PC-3 (cell line): ENCODE measurements at regions not wholly inside any gene's neighbourhood (a gene's known extent, or its start where the extent isn't known, plus 50 kb on each side); places are given as distances from the start of the nearest gene placed in this dataset.

ENCODE experiments used
- ATAC-seq: fragments of 200-7000 bp; cut with Tn5 transposase; 2 replicates; pipeline ENCODE4 v1.9.1; 2020; ENCODE audit warnings: mild to moderate bottlenecking, moderate library complexity
- BruUV-seq: library from RNA; stranded (reverse); fragments of 400-500 nt; replicated peaks from 2 replicates; lab custom pipeline; 2021; lab: Mats Ljungman, UMichigan
- CTCF ChIA-PET: fragments of 300-600 bp; sonication (Branson Sonifier 250); formaldehyde crosslinking; loops from one replicate; lab custom pipeline; 2022; ENCODE audit warnings: antibody characterized with exemption; lab: Charles Lee
- POLR2A ChIA-PET: fragments of 300-600 bp; sonication (Branson Sonifier 250); formaldehyde crosslinking; loops from one replicate; lab custom pipeline; 2022; ENCODE audit warnings: antibody characterized with exemption; ENCODE audit not compliant: unreplicated experiment; lab: Charles Lee
- DNase-seq: peaks from one replicate; pipeline ENCODE4 v3.0.0-alpha.2; 2015
- H2AFZ ChIP-seq: fragments of 300-600 bp; sonication (generic); 2 replicates; pipeline ENCODE4 v1.6.0; 2016; ENCODE audit warnings: antibody characterized with exemption, low read length
- H3F3A ChIP-seq: fragments of 300-600 bp; sonication (generic); one replicate; pipeline ENCODE4 v1.6.0; 2017; ENCODE audit warnings: antibody characterized with exemption, low read length, control low read depth, mild to moderate bottlenecking; ENCODE audit not compliant: unreplicated experiment
- H3K27ac ChIP-seq: fragments of 300-600 bp; sonication (generic); 2 replicates; pipeline ENCODE4 v1.5.1; 2016; ENCODE audit warnings: mild to moderate bottlenecking, low read length
- H3K27me3 ChIP-seq: fragments of 300-600 bp; sonication (generic); 2 replicates; pipeline ENCODE4 v1.6.1; 2016; ENCODE audit warnings: low read length, mixed read lengths
- H3K36me3 ChIP-seq: fragments of 300-600 bp; sonication (generic); 2 replicates; pipeline ENCODE4 v1.6.1; 2016; ENCODE audit warnings: low read depth, mixed run types, low read length, mixed read lengths
- H3K4me1 ChIP-seq: fragments of 300-600 bp; sonication (generic); 2 replicates; pipeline ENCODE4 v1.5.1; 2016; ENCODE audit warnings: low read length; ENCODE audit not compliant: insufficient read depth
- H3K4me2 ChIP-seq: fragments of 300-600 bp; sonication (generic); 2 replicates; pipeline ENCODE4 v1.6.0; 2016; ENCODE audit warnings: low read length
- H3K4me3 ChIP-seq: fragments of 300-600 bp; sonication (generic); 2 replicates; pipeline ENCODE4 v1.5.1; 2016; ENCODE audit warnings: mild to moderate bottlenecking, low read length, mixed read lengths
- H3K79me2 ChIP-seq: fragments of 300-600 bp; sonication (generic); 2 replicates; pipeline ENCODE4 v1.6.1; 2017; ENCODE audit warnings: low read length, mixed read lengths
- H3K9ac ChIP-seq: fragments of 300-600 bp; sonication (generic); 2 replicates; pipeline ENCODE4 v1.6.0; 2016; ENCODE audit warnings: mild to moderate bottlenecking, low read length
- H3K9me2 ChIP-seq: fragments of 300-600 bp; sonication (generic); replicated peaks from 2 replicates; pipeline ENCODE4 v1.6.1; 2016; ENCODE audit warnings: mixed run types, low read length, mixed read lengths
- H3K9me3 ChIP-seq: fragments of 300-600 bp; sonication (generic); 2 replicates; pipeline ENCODE4 v1.6.1; 2016; ENCODE audit warnings: low read length, mixed read lengths
- H4K20me1 ChIP-seq: fragments of 300-600 bp; sonication (generic); 2 replicates; pipeline ENCODE4 v1.6.1; 2016; ENCODE audit warnings: low read length, mixed read lengths
- CTCF ChIP-seq: fragments of 300-600 bp; sonication (generic); conservative IDR thresholded peaks from 2 replicates; pipeline ENCODE4 v1.5.1; 2017; ENCODE audit warnings: antibody characterized with exemption, low read depth, mild to moderate bottlenecking, low read length
- EZH2 ChIP-seq: fragments of 300-600 bp; sonication (generic); IDR thresholded peaks from one replicate; pipeline ENCODE4 v1.6.1; 2017; ENCODE audit warnings: antibody characterized with exemption, mild to moderate bottlenecking, low read length; ENCODE audit not compliant: unreplicated experiment
- EZH2phosphoT487 ChIP-seq: fragments of 300-600 bp; sonication (generic); IDR thresholded peaks from 2 replicates; pipeline ENCODE4 v1.6.1; 2018; ENCODE audit warnings: mild to moderate bottlenecking, antibody characterized with exemption, low read length, borderline replicate concordance
- intact Hi-C: fragments of 100-400 bp; cut with micrococcal nuclease; formaldehyde crosslinking; loops from 2 replicates; pipeline ENCODE4 v1.9.0; 2023

GRCh38 chr11:112460141-112460540, 199.5 kb upstream of the PLET1 start:
- H3K9ac ChIP-seq = no peak overlapping the region
- no peaks in the 10 kb centered on the region for H3K9me3 ChIP-seq
- no peak overlapping the region for H3K27ac ChIP-seq
- POLR2A ChIA-PET = no interaction called here
- H3K4me2 ChIP-seq = no peak overlapping the region
- H3K79me2 ChIP-seq = no peaks in the 10 kb centered on the region
- DNase-seq = no peak
- no peak overlapping the region for H2AFZ ChIP-seq
- CTCF ChIA-PET = no interaction called here
- intact Hi-C loops = no loop called here
- H3K9me2 ChIP-seq = no peaks in the 10 kb centered on the region
- no peak for TF ChIP-seq EZH2phosphoT487
- no peak for TF ChIP-seq CTCF
- TF ChIP-seq EZH2 = no peak
- H4K20me1 ChIP-seq = no peaks in the 10 kb centered on the region
- H3F3A ChIP-seq = no peaks in the 10 kb centered on the region
- BruUV-seq = no TSS peak
- H3K27me3 ChIP-seq = peaks cover 19% of the 10 kb centered on the region
- no peak for ATAC-seq
- H3K36me3 ChIP-seq = no peaks in the 10 kb centered on the region
- 0 out of 2 replicates have a peak, but pooled peaks cover 6% of the 10 kb centered on the region for H3K4me1 ChIP-seq
- H3K4me3 ChIP-seq = no peak overlapping the region

GRCh38 chr11:112464949-112465348, 204.3 kb upstream of the PLET1 start:
- Histone ChIP-seq H3K4me3 (no peak overlapping the region), H3K36me3 (no peaks in the 10 kb centered on the region), H3F3A (no peaks in the 10 kb centered on the region), H3K27me3 (peaks cover 53% of the 10 kb centered on the region), H3K9me2 (no peaks in the 10 kb centered on the region), H3K9me3 (no peaks in the 10 kb centered on the region), H3K27ac (no peak overlapping the region), H3K9ac (no peak overlapping the region), H4K20me1 (no peaks in the 10 kb centered on the region), H3K4me1 (no peaks in the 10 kb centered on the region), H3K4me2 (no peak overlapping the region), H2AFZ (no peak overlapping the region), H3K79me2 (no peaks in the 10 kb centered on the region)
- POLR2A ChIA-PET = no interaction called here
- BruUV-seq = no TSS peak
- no peak for ATAC-seq
- no peak for DNase-seq
- intact Hi-C loops = no loop called here
- CTCF ChIA-PET = no interaction called here
- TF ChIP-seq CTCF = no peak
- no peak for TF ChIP-seq EZH2
- TF ChIP-seq EZH2phosphoT487 = no peak

GRCh38 chr11:112465433-112466024, 204.9 kb upstream of the PLET1 start:
- peaks cover 55% of the 10 kb centered on the region for H3K27me3 ChIP-seq
- no peaks in the 10 kb centered on the region for H3K9me2 ChIP-seq
- H3K4me3 ChIP-seq = no peak overlapping the region
- no peak overlapping the region for H3K9ac ChIP-seq
- H3K27ac ChIP-seq = no peak overlapping the region
- no peak overlapping the region for H2AFZ ChIP-seq
- H3K4me1 ChIP-seq = peaks cover 5% of the 10 kb centered on the region; the same call in 1 of the 2 replicates
- POLR2A ChIA-PET = no interaction called here
- DNase-seq = no peak
- TF ChIP-seq EZH2phosphoT487 = no peak
- no peak for TF ChIP-seq CTCF
- no peak for TF ChIP-seq EZH2
- BruUV-seq = no TSS peak
- intact Hi-C loops = no loop called here
- no peak overlapping the region for H3K4me2 ChIP-seq
- CTCF ChIA-PET = no interaction called here
- no peaks in the 10 kb centered on the region for H3K36me3 ChIP-seq
- H3K79me2 ChIP-seq = no peaks in the 10 kb centered on the region
- H4K20me1 ChIP-seq = no peaks in the 10 kb centered on the region
- no peaks in the 10 kb centered on the region for H3F3A ChIP-seq
- ATAC-seq = no peak
- H3K9me3 ChIP-seq = no peaks in the 10 kb centered on the region
